Stimulated activated effector memory CD8-positive, alpha-beta T cell treated with anti-CD3 and anti-CD28 coated beads, Interleukin-12 subunit alpha, Interleukin-12 subunit beta, amount 100 ng/mL, for 72 hours (primary cell): ENCODE measurements at regions not wholly inside any gene's neighbourhood (a gene's known extent, or its start where the extent isn't known, plus 50 kb on each side); places are given as distances from the start of the nearest gene placed in this dataset.

Source experiments
- ATAC-seq: fragments of 150-1000 bp; cut with Tn5 transposase; 2 replicates; pipeline ENCODE4 v1.10.0; 2021
- DNase-seq, 2 donors: peaks; one replicate each; pipeline ENCODE4 v3.0.0; 2021 to 2022; ENCODE audit warnings: low spot score in 2 of 2
- H3K27ac Mint-ChIP-seq: one replicate; pipeline ENCODE4 v1.8.0; 2022; ENCODE audit warnings: mild to moderate bottlenecking, mixed read lengths
- H3K36me3 Mint-ChIP-seq: one replicate; pipeline ENCODE4 v1.8.0; 2022; ENCODE audit warnings: mild to moderate bottlenecking, mixed read lengths
- H3K4me1 Mint-ChIP-seq: one replicate; pipeline ENCODE4 v1.8.0; 2022; ENCODE audit warnings: mixed read lengths
- H3K4me3 Mint-ChIP-seq: one replicate; pipeline ENCODE4 v1.8.0; 2022; ENCODE audit warnings: mild to moderate bottlenecking, mixed read lengths
- H3K9me3 Mint-ChIP-seq: one replicate; pipeline ENCODE4 v1.8.0; 2022; ENCODE audit warnings: mixed read lengths

GRCh38 chr13:105363261-105364190 lies 1171.9 kb downstream of the EFNB2 start:
- ATAC-seq: no peak
- DNase-seq: no peak

GRCh38 chr13:105353654-105354053 lies 1181.8 kb downstream of the EFNB2 start:
- H3K4me1 Mint-ChIP-seq: no peaks in the 10 kb centered on the region
- H3K36me3 Mint-ChIP-seq: no peaks in the 10 kb centered on the region
- H3K4me3 Mint-ChIP-seq: no peak overlapping the region
- peaks cover 5% of the 10 kb centered on the region for H3K9me3 Mint-ChIP-seq
- no peak for ATAC-seq
- no peak for DNase-seq
- no peak overlapping the region for H3K27ac Mint-ChIP-seq

More at GRCh38 chr13:105363261-105364190, 1171.9 kb downstream of the EFNB2 start:
- Mint-ChIP-seq H3K4me3 (no peak overlapping the region), H3K9me3 (peaks cover 4% of the 10 kb centered on the region), H3K27ac (no peak overlapping the region), H3K36me3 (no peaks in the 10 kb centered on the region), H3K4me1 (no peaks in the 10 kb centered on the region)

- peaks cover 4% of the 10 kb centered on the region for H3K9me3 Mint-ChIP-seq
- ATAC-seq: no peak
- H3K27ac Mint-ChIP-seq: no peak overlapping the region
- H3K4me3 Mint-ChIP-seq: no peak overlapping the region
- H3K36me3 Mint-ChIP-seq: no peaks in the 10 kb centered on the region
- no peak for DNase-seq
- H3K4me1 Mint-ChIP-seq: no peaks in the 10 kb centered on the region
Measured at GRCh38 chr13:105349082-105349723, 1186.3 kb downstream of the EFNB2 start.

- H3K4me3 Mint-ChIP-seq: no peak overlapping the region
- no peaks in the 10 kb centered on the region for H3K9me3 Mint-ChIP-seq
- no peak overlapping the region for H3K27ac Mint-ChIP-seq
- no peaks in the 10 kb centered on the region for H3K4me1 Mint-ChIP-seq
- H3K36me3 Mint-ChIP-seq: no peaks in the 10 kb centered on the region
- ATAC-seq: no peak
- DNase-seq: no peak
Measured at GRCh38 chr13:105346141-105346775, 1189.2 kb downstream of the EFNB2 start.

- DNase-seq: no peak
- H3K4me1 Mint-ChIP-seq: no peaks in the 10 kb centered on the region
- H3K9me3 Mint-ChIP-seq: no peaks in the 10 kb centered on the region
- no peaks in the 10 kb centered on the region for H3K36me3 Mint-ChIP-seq
- ATAC-seq: no peak
- H3K27ac Mint-ChIP-seq: no peak overlapping the region
- no peak overlapping the region for H3K4me3 Mint-ChIP-seq
Measured at GRCh38 chr13:105345730-105346129, 1189.7 kb downstream of the EFNB2 start.

- H3K36me3 Mint-ChIP-seq: no peaks in the 10 kb centered on the region
- DNase-seq: no peak
- no peak for ATAC-seq
- no peaks in the 10 kb centered on the region for H3K9me3 Mint-ChIP-seq
- H3K4me1 Mint-ChIP-seq: no peaks in the 10 kb centered on the region
- no peak overlapping the region for H3K4me3 Mint-ChIP-seq
- no peak overlapping the region for H3K27ac Mint-ChIP-seq
Measured at GRCh38 chr13:105345131-105345530, 1190.3 kb downstream of the EFNB2 start.

GRCh38 chr13:105343134-105343806 lies 1192.2 kb downstream of the EFNB2 start:
- no peak for ATAC-seq
- Mint-ChIP-seq H3K27ac (no peak overlapping the region), H3K36me3 (no peaks in the 10 kb centered on the region), H3K4me1 (no peaks in the 10 kb centered on the region), H3K9me3 (no peaks in the 10 kb centered on the region), H3K4me3 (no peak overlapping the region)
- DNase-seq: no peak

GRCh38 chr13:105342281-105342820 lies 1193.1 kb downstream of the EFNB2 start:
- Mint-ChIP-seq H3K4me3 (no peak overlapping the region), H3K9me3 (no peaks in the 10 kb centered on the region), H3K27ac (no peak overlapping the region), H3K36me3 (no peaks in the 10 kb centered on the region), H3K4me1 (no peaks in the 10 kb centered on the region)
- ATAC-seq: no peak
- DNase-seq: no peak

GRCh38 chr13:105341758-105342157 lies 1193.7 kb downstream of the EFNB2 start:
- H3K4me3 Mint-ChIP-seq: no peak overlapping the region
- H3K9me3 Mint-ChIP-seq: no peaks in the 10 kb centered on the region
- DNase-seq: no peak
- ATAC-seq: no peak
- H3K27ac Mint-ChIP-seq: no peak overlapping the region
- no peaks in the 10 kb centered on the region for H3K36me3 Mint-ChIP-seq
- no peaks in the 10 kb centered on the region for H3K4me1 Mint-ChIP-seq

- no peak for ATAC-seq
- no peak overlapping the region for H3K27ac Mint-ChIP-seq
- no peaks in the 10 kb centered on the region for H3K9me3 Mint-ChIP-seq
- no peak overlapping the region for H3K4me3 Mint-ChIP-seq
- no peaks in the 10 kb centered on the region for H3K4me1 Mint-ChIP-seq
- no peaks in the 10 kb centered on the region for H3K36me3 Mint-ChIP-seq
- no peak for DNase-seq
Measured at GRCh38 chr13:105341256-105341655, 1194.2 kb downstream of the EFNB2 start.

- Mint-ChIP-seq H3K27ac (no peak overlapping the region), H3K4me1 (no peaks in the 10 kb centered on the region), H3K4me3 (no peak overlapping the region), H3K36me3 (no peaks in the 10 kb centered on the region), H3K9me3 (no peaks in the 10 kb centered on the region)
- DNase-seq (no peak), ATAC-seq (no peak)
Measured at GRCh38 chr13:105340061-105340606, 1195.3 kb downstream of the EFNB2 start.

GRCh38 chr13:105338773-105339172 lies 1196.7 kb downstream of the EFNB2 start:
- Mint-ChIP-seq H3K27ac (no peak overlapping the region), H3K36me3 (no peaks in the 10 kb centered on the region), H3K4me1 (no peaks in the 10 kb centered on the region), H3K4me3 (no peak overlapping the region), H3K9me3 (peaks cover 3% of the 10 kb centered on the region)
- no peak for ATAC-seq
- no peak for DNase-seq

- DNase-seq (no peak), ATAC-seq (no peak)
- no peak overlapping the region for H3K27ac Mint-ChIP-seq
- no peaks in the 10 kb centered on the region for H3K4me1 Mint-ChIP-seq
- H3K36me3 Mint-ChIP-seq: no peaks in the 10 kb centered on the region
- no peak overlapping the region for H3K4me3 Mint-ChIP-seq
- peaks cover 3% of the 10 kb centered on the region for H3K9me3 Mint-ChIP-seq
Measured at GRCh38 chr13:105338006-105338405, 1197.5 kb downstream of the EFNB2 start.

- Mint-ChIP-seq H3K27ac (no peak overlapping the region), H3K4me1 (no peaks in the 10 kb centered on the region), H3K9me3 (peaks cover 3% of the 10 kb centered on the region), H3K36me3 (no peaks in the 10 kb centered on the region), H3K4me3 (no peak overlapping the region)
- ATAC-seq (no peak), DNase-seq (no peak)
Measured at GRCh38 chr13:105336706-105337576, 1198.5 kb downstream of the EFNB2 start.
